Liver (tissue), 3 donors: ENCODE measurements at regions not wholly inside any gene's neighbourhood (a gene's known extent, or its start where the extent isn't known, plus 50 kb on each side); places are given as distances from the start of the nearest gene placed in this dataset.

Experiments
- EGR1 ChIP-seq, 2 donors: IDR thresholded peaks; 2 replicates each; pipeline ENCODE4 v1.6.1; 2016 to 2018; ENCODE audit warnings: antibody characterized with exemption in 2 of 2, low read depth in 2 of 2
- NR2F2 ChIP-seq: IDR thresholded peaks from 2 replicates; pipeline ENCODE4 v1.6.1; 2016; ENCODE audit warnings: antibody characterized with exemption
- RAD21 ChIP-seq, 2 donors: IDR thresholded peaks; 2 replicates each; pipeline ENCODE4 v1.6.1; 2016; ENCODE audit warnings: antibody characterized with exemption in 2 of 2, mild to moderate bottlenecking in 2 of 2
- TF ChIP-seq, protein P1 (sequence below): fragments of 150-350 bp; IDR thresholded peaks from 2 replicates; pipeline ENCODE4 v1.5.1; 2017; ENCODE audit warnings: improper control_type of control experiment, low read depth, low read length; ENCODE audit not compliant: missing input control
- TF ChIP-seq, protein P2 (sequence below): IDR thresholded peaks from 2 replicates; pipeline ENCODE4 v1.6.1; 2016; ENCODE audit warnings: antibody characterized with exemption, mild to moderate bottlenecking
- TF ChIP-seq, protein P3 (sequence below): IDR thresholded peaks from 2 replicates; pipeline ENCODE4 v1.6.1; 2016; ENCODE audit warnings: antibody characterized with exemption
- TF ChIP-seq, protein P4 (sequence below): IDR thresholded peaks from 2 replicates; pipeline ENCODE4 v1.6.1; 2016; ENCODE audit warnings: antibody characterized with exemption
- TF ChIP-seq, protein P5 (sequence below): IDR thresholded peaks from 2 replicates; pipeline ENCODE4 v1.6.1; 2016; ENCODE audit warnings: antibody characterized with exemption
- donor health status: healthy.
- donor health status: healthy.

DNA sequence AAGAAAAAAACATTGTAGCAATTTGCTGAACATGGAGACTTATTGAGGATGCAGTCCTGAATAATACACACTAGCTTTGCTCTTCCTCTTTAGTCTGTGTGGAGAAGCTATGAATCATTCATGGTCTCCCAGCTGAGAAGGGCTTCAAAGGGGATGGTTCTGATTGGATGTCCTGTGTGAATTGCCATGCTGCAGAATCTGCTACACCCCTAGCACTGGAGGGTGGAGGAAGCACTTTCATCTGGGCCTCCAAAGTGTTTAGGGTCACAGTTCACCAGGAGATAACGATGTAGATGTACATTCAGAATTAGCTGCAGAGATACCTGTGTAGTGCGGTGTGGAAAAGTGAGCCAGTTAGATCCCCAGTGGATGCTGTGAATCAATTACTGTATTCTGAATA lies 321.1 kb upstream of the EDNRB start:
- TF ChIP-seq, protein P1, sequence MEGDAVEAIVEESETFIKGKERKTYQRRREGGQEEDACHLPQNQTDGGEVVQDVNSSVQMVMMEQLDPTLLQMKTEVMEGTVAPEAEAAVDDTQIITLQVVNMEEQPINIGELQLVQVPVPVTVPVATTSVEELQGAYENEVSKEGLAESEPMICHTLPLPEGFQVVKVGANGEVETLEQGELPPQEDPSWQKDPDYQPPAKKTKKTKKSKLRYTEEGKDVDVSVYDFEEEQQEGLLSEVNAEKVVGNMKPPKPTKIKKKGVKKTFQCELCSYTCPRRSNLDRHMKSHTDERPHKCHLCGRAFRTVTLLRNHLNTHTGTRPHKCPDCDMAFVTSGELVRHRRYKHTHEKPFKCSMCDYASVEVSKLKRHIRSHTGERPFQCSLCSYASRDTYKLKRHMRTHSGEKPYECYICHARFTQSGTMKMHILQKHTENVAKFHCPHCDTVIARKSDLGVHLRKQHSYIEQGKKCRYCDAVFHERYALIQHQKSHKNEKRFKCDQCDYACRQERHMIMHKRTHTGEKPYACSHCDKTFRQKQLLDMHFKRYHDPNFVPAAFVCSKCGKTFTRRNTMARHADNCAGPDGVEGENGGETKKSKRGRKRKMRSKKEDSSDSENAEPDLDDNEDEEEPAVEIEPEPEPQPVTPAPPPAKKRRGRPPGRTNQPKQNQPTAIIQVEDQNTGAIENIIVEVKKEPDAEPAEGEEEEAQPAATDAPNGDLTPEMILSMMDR, result no peak
- TF ChIP-seq, protein P2, sequence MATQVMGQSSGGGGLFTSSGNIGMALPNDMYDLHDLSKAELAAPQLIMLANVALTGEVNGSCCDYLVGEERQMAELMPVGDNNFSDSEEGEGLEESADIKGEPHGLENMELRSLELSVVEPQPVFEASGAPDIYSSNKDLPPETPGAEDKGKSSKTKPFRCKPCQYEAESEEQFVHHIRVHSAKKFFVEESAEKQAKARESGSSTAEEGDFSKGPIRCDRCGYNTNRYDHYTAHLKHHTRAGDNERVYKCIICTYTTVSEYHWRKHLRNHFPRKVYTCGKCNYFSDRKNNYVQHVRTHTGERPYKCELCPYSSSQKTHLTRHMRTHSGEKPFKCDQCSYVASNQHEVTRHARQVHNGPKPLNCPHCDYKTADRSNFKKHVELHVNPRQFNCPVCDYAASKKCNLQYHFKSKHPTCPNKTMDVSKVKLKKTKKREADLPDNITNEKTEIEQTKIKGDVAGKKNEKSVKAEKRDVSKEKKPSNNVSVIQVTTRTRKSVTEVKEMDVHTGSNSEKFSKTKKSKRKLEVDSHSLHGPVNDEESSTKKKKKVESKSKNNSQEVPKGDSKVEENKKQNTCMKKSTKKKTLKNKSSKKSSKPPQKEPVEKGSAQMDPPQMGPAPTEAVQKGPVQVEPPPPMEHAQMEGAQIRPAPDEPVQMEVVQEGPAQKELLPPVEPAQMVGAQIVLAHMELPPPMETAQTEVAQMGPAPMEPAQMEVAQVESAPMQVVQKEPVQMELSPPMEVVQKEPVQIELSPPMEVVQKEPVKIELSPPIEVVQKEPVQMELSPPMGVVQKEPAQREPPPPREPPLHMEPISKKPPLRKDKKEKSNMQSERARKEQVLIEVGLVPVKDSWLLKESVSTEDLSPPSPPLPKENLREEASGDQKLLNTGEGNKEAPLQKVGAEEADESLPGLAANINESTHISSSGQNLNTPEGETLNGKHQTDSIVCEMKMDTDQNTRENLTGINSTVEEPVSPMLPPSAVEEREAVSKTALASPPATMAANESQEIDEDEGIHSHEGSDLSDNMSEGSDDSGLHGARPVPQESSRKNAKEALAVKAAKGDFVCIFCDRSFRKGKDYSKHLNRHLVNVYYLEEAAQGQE, result no peak
- no peak for TF ChIP-seq EGR1 (IDR thresholded peaks at IDR 0.05; ENCODE audit: low read depth in 2 of 2)
- TF ChIP-seq, protein P3, sequence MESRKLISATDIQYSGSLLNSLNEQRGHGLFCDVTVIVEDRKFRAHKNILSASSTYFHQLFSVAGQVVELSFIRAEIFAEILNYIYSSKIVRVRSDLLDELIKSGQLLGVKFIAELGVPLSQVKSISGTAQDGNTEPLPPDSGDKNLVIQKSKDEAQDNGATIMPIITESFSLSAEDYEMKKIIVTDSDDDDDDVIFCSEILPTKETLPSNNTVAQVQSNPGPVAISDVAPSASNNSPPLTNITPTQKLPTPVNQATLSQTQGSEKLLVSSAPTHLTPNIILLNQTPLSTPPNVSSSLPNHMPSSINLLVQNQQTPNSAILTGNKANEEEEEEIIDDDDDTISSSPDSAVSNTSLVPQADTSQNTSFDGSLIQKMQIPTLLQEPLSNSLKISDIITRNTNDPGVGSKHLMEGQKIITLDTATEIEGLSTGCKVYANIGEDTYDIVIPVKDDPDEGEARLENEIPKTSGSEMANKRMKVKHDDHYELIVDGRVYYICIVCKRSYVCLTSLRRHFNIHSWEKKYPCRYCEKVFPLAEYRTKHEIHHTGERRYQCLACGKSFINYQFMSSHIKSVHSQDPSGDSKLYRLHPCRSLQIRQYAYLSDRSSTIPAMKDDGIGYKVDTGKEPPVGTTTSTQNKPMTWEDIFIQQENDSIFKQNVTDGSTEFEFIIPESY, result no peak
- TF ChIP-seq, protein P4, sequence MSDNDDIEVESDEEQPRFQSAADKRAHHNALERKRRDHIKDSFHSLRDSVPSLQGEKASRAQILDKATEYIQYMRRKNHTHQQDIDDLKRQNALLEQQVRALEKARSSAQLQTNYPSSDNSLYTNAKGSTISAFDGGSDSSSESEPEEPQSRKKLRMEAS, result no peak
- TF ChIP-seq RAD21 (IDR thresholded peaks at IDR 0.05), result no peak
- TF ChIP-seq NR2F2, result no peak
- TF ChIP-seq, protein P5, sequence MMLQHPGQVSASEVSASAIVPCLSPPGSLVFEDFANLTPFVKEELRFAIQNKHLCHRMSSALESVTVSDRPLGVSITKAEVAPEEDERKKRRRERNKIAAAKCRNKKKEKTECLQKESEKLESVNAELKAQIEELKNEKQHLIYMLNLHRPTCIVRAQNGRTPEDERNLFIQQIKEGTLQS, result no peak
